A673 (cell line): ENCODE measurements at regions not wholly inside any gene's neighbourhood (a gene's known extent, or its start where the extent isn't known, plus 50 kb on each side); places are given as distances from the start of the nearest gene placed in this dataset.

ENCODE experiments used
- BruUV-seq: library from RNA; stranded (reverse); fragments of 400-500 nt; replicated peaks from 2 replicates; lab custom pipeline; 2021; lab: Mats Ljungman, UMichigan
- CTCF ChIA-PET: fragments of 300-600 bp; sonication (Branson Sonifier 250); formaldehyde crosslinking; loops from one replicate; lab custom pipeline; 2022; ENCODE audit warnings: antibody characterized with exemption; lab: Charles Lee
- POLR2A ChIA-PET: fragments of 300-600 bp; sonication (Branson Sonifier 250); formaldehyde crosslinking; loops from one replicate; lab custom pipeline; 2022; ENCODE audit warnings: antibody characterized with exemption; ENCODE audit not compliant: low non-redundant PET; lab: Charles Lee
- DNase-seq: peaks from one replicate; pipeline ENCODE4 v3.0.0-alpha.2; 2015; ENCODE audit warnings: low spot score
- H3K27ac ChIP-seq: fragments of 200-600 bp; sonication (generic); 2 replicates; pipeline ENCODE4 v1.5.1; 2016; ENCODE audit warnings: mixed run types, low read depth, mild to moderate bottlenecking, mixed read lengths, antibody characterized with exemption, low read length; ENCODE audit not compliant: poor library complexity, severe bottlenecking
- H3K27me3 ChIP-seq: fragments of 200-600 bp; sonication (generic); replicated peaks from 2 replicates; pipeline ENCODE4 v1.6.1; 2017; ENCODE audit warnings: mixed run types, low read depth, mild to moderate bottlenecking, mixed read lengths, antibody characterized with exemption, low read length; ENCODE audit not compliant: insufficient read depth, poor library complexity
- H3K36me3 ChIP-seq: fragments of 200-600 bp; sonication (generic); 2 replicates; pipeline ENCODE4 v1.6.1; 2016; ENCODE audit warnings: mixed run types, mild to moderate bottlenecking, mixed read lengths, antibody characterized with exemption, low read length; ENCODE audit not compliant: insufficient read depth, poor library complexity, severe bottlenecking
- H3K4me1 ChIP-seq: fragments of 200-600 bp; sonication (generic); 2 replicates; pipeline ENCODE4 v1.6.1; 2017; ENCODE audit warnings: mixed run types, mild to moderate bottlenecking, mixed read lengths, antibody characterized with exemption, low read length; ENCODE audit not compliant: insufficient read depth, poor library complexity, severe bottlenecking
- H3K4me3 ChIP-seq: fragments of 200-600 bp; sonication (generic); 2 replicates; pipeline ENCODE4 v1.5.1; 2016; ENCODE audit warnings: low read depth, mixed run types, mild to moderate bottlenecking, mixed read lengths, low read length; ENCODE audit not compliant: poor library complexity, severe bottlenecking
- H3K9me3 ChIP-seq: fragments of 200-600 bp; sonication (generic); 2 replicates; pipeline ENCODE4 v1.6.1; 2016; ENCODE audit warnings: mixed run types, low read depth, mild to moderate bottlenecking, mixed read lengths, antibody characterized with exemption, low read length; ENCODE audit not compliant: poor library complexity, severe bottlenecking
- CTCF ChIP-seq: fragments of 300-800, 200-600 bp; sonication (generic); conservative IDR thresholded peaks from 2 replicates; pipeline ENCODE4 v1.5.1; 2017; ENCODE audit warnings: low read depth, mild to moderate bottlenecking, antibody characterized with exemption, low read length, moderate library complexity, mixed read lengths
- EZH2 ChIP-seq: fragments of 200-600 bp; sonication (generic); IDR thresholded peaks from 2 replicates; pipeline ENCODE4 v1.6.1; 2017; ENCODE audit warnings: borderline replicate concordance, low read depth, mild to moderate bottlenecking, mixed read lengths, antibody characterized with exemption, low read length; ENCODE audit not compliant: poor library complexity, severe bottlenecking
- intact Hi-C: fragments of 100-400 bp; cut with micrococcal nuclease; formaldehyde crosslinking; loops from one replicate; pipeline ENCODE4 v1.10.0; 2022; ENCODE audit not compliant: unreplicated experiment

GRCh38 chr14:61638595-61639387, 56.5 kb upstream of the HIF1A start:
- Histone ChIP-seq H3K27me3 (no peaks in the 10 kb centered on the region), H3K9me3 (no peaks in the 10 kb centered on the region), H3K4me1 (no peaks in the 10 kb centered on the region), H3K36me3 (no peaks in the 10 kb centered on the region), H3K27ac (no peak overlapping the region), H3K4me3 (no peak overlapping the region)
- POLR2A ChIA-PET: no interaction called here
- BruUV-seq: no TSS peak
- CTCF ChIA-PET: no interaction called here
- intact Hi-C loops: no loop called here
- TF ChIP-seq CTCF: no peak
- DNase-seq: no peak

- Histone ChIP-seq H3K4me3 (no peak overlapping the region), H3K9me3 (no peaks in the 10 kb centered on the region), H3K27ac (no peak overlapping the region), H3K27me3 (no peaks in the 10 kb centered on the region), H3K4me1 (no peaks in the 10 kb centered on the region), H3K36me3 (no peaks in the 10 kb centered on the region)
- CTCF ChIA-PET: no interaction called here
- no TSS peak for BruUV-seq
- TF ChIP-seq EZH2: no peak
- TF ChIP-seq CTCF: no peak
- no peak for DNase-seq
- intact Hi-C loops: no loop called here
- POLR2A ChIA-PET: interaction anchor here (0.6 kb wide), 1 partner anchor 17 kb away, joined by 3 read pairs; no protein-coding TSS in a partner anchor
Observed at GRCh38 chr14:61640158-61641136, 54.9 kb upstream of the HIF1A start.

- H3K4me1 ChIP-seq: no peaks in the 10 kb centered on the region
- no peaks in the 10 kb centered on the region for H3K27me3 ChIP-seq
- POLR2A ChIA-PET: no interaction called here
- intact Hi-C loops: no loop called here
- no peak overlapping the region for H3K27ac ChIP-seq
- TF ChIP-seq CTCF (no peak), EZH2 (no peak)
- no peak for DNase-seq
- H3K36me3 ChIP-seq: no peaks in the 10 kb centered on the region
- CTCF ChIA-PET: no interaction called here
- no peaks in the 10 kb centered on the region for H3K9me3 ChIP-seq
- BruUV-seq: no TSS peak
- no peak overlapping the region for H3K4me3 ChIP-seq
Observed at GRCh38 chr14:61641914-61642613, 53.2 kb upstream of the HIF1A start.
